ENCODE measurements at regions not wholly inside any gene's neighbourhood (a gene's known extent, or its start where the extent isn't known, plus 50 kb on each side); places are given as distances from the start of the nearest gene placed in this dataset.

GRCh38 chr10:63711867-63712716 lies 190.9 kb downstream of the REEP3 start (continued):
- TF ChIP-seq BCL11A (tag by site-specific recombination; IDR thresholded peaks at IDR 0.05; ENCODE audit: low read depth) (peak; percentile 42; the same call in 1 of the 2 replicates), ZSCAN5A (tag by site-specific recombination; IDR thresholded peaks at IDR 0.05) (no peak), ZNF600 (tag by site-specific recombination; IDR thresholded peaks at IDR 0.05) (peak; percentile 99), ZNF776 (tag by site-specific recombination; IDR thresholded peaks at IDR 0.05; ENCODE audit: borderline replicate concordance) (no peak), ZNF747 (tag by site-specific recombination; IDR thresholded peaks at IDR 0.05) (no peak), ZNF223 (tag by site-specific recombination; IDR thresholded peaks at IDR 0.05) (no peak), GLIS1 (tag by site-specific recombination; IDR thresholded peaks at IDR 0.05) (peak; percentile 91), PATZ1 (tag by site-specific recombination; IDR thresholded peaks at IDR 0.05) (peak; percentile 76; the same call in 1 of the 2 replicates), ZNF302 (tag by site-specific recombination; IDR thresholded peaks at IDR 0.05; ENCODE audit: low read depth) (no peak), ZBTB8A (tag by site-specific recombination; IDR thresholded peaks at IDR 0.05) (peak; percentile 38; the same call in 1 of the 2 replicates), ZNF530 (tag by site-specific recombination; IDR thresholded peaks at IDR 0.05; ENCODE audit: low read depth) (no peak), GLI2 (tag by site-specific recombination; IDR thresholded peaks at IDR 0.05; ENCODE audit: borderline replicate concordance, low read depth) (no peak), YY1 (tag by site-specific recombination; IDR thresholded peaks at IDR 0.05) (no peak), ZNF341 (tag by site-specific recombination; IDR thresholded peaks at IDR 0.05; ENCODE audit: low read depth) (no peak), FEZF1 (tag by site-specific recombination; IDR thresholded peaks at IDR 0.05) (peak; percentile 84), ZNF843 (tag by site-specific recombination; IDR thresholded peaks at IDR 0.05) (peak; percentile 86), KLF8 (tag by site-specific recombination; IDR thresholded peaks at IDR 0.05) (peak; percentile 78), KLF1 (tag by site-specific recombination; IDR thresholded peaks at IDR 0.05) (peak; percentile 78), YY2 (tag by site-specific recombination; IDR thresholded peaks at IDR 0.05) (no peak), ZNF18 (tag by site-specific recombination; IDR thresholded peaks at IDR 0.05) (peak; percentile 56), ZNF558 (tag by site-specific recombination; IDR thresholded peaks at IDR 0.05) (no peak; the same call in 1 of the 2 replicates), ZEB2 (tag by site-specific recombination; IDR thresholded peaks at IDR 0.05) (peak; percentile 82), ZBTB6 (tag by site-specific recombination; IDR thresholded peaks at IDR 0.05) (peak; percentile 96), ZBTB48 (tag by site-specific recombination; IDR thresholded peaks at IDR 0.05) (peak; percentile 61; the same call in 1 of the 2 replicates), ZNF488 (tag by site-specific recombination; IDR thresholded peaks at IDR 0.05) (no peak)
